ENCODE measurements at regions not wholly inside any gene's neighbourhood (a gene's known extent, or its start where the extent isn't known, plus 50 kb on each side); places are given as distances from the start of the nearest gene placed in this dataset.

DNA sequence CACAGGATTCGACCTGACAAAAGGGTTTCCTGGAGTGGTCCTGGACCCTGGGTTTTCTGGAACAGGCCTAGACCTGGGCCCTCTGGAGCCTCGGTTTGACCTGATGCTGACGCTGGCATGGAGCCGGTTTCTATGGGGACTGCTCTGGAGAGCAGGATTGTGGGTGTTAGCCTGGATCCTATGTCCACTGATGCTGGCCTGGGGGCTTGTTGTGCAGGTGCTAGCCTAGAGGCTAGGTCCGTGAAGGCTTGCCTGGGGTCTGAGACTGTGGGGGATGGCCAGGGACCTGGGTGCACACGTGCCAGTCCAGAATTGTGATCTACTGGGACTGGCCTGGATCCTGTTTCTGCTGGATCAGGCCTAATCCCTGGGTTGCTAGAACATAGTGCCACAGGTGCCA lies 173.1 kb downstream of the TMEM47 start:
- no peak for TF ChIP-seq POLR2A (IDR thresholded peaks at IDR 0.05)
- TF ChIP-seq, protein P1, sequence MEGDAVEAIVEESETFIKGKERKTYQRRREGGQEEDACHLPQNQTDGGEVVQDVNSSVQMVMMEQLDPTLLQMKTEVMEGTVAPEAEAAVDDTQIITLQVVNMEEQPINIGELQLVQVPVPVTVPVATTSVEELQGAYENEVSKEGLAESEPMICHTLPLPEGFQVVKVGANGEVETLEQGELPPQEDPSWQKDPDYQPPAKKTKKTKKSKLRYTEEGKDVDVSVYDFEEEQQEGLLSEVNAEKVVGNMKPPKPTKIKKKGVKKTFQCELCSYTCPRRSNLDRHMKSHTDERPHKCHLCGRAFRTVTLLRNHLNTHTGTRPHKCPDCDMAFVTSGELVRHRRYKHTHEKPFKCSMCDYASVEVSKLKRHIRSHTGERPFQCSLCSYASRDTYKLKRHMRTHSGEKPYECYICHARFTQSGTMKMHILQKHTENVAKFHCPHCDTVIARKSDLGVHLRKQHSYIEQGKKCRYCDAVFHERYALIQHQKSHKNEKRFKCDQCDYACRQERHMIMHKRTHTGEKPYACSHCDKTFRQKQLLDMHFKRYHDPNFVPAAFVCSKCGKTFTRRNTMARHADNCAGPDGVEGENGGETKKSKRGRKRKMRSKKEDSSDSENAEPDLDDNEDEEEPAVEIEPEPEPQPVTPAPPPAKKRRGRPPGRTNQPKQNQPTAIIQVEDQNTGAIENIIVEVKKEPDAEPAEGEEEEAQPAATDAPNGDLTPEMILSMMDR (IDR thresholded peaks at IDR 0.05) = no peak

All from uterus (tissue), 2 donors.